ENCODE measurements at regions not wholly inside any gene's neighbourhood (a gene's known extent, or its start where the extent isn't known, plus 50 kb on each side); places are given as distances from the start of the nearest gene placed in this dataset.

GRCh38 chr12:127745469-127746212, 521.3 kb upstream of the TMEM132C start:
- Histone ChIP-seq H3K36me3 (ENCODE audit: control insufficient read depth in 2 of 4, insufficient read depth in 4 of 4, low read length in 3 of 4) (no peaks in the 10 kb centered on the region), H2AFZ (ENCODE audit: low read length) (peak overlapping the region; percentile 23), H3K14ac (ENCODE audit: insufficient read length) (no peak overlapping the region), H3K4me2 (ENCODE audit: insufficient read depth in 1 of 2, low read depth in 2 of 2, low read length in 2 of 2) (no peak overlapping the region), H3K56ac (replicated peaks; ENCODE audit: insufficient read length, low read depth, low read length) (no peak overlapping the region), H3K79me1 (ENCODE audit: low read depth, low read length) (no peaks in the 10 kb centered on the region), H3K4me3 (ENCODE audit: extremely low read depth in 1 of 4, insufficient read depth in 2 of 4, low read depth in 3 of 4, low read length in 4 of 4) (no peak overlapping the region), H3K23me2 (ENCODE audit: low read depth, low read length) (0 out of 2 replicates have a peak, but pooled peaks cover 2% of the 10 kb centered on the region), H2BK120ac (replicated peaks; ENCODE audit: low read depth, low read length) (no peak overlapping the region), H4K91ac (replicated peaks; ENCODE audit: insufficient read length, low read length) (no peak overlapping the region), H3K27me3 (replicated peaks in 1 of 4; ENCODE audit: control insufficient read depth in 3 of 4, extremely low read depth in 1 of 4, insufficient read depth in 3 of 4, low read length in 3 of 4) (no peaks in the 10 kb centered on the region), H2BK20ac (ENCODE audit: low read length) (no peak overlapping the region), H3K4me1 (replicated peaks in 1 of 4; ENCODE audit: control insufficient read depth in 3 of 4, insufficient read depth in 4 of 4, low read length in 3 of 4) (peaks cover 0 to 3% (median 0%) of the 10 kb centered on the region in 4 experiments; a peak in 2 of 7 replicates), H3K9me3 (ENCODE audit: insufficient read depth in 2 of 2, low read depth in 1 of 2, low read length in 1 of 2) (no peaks in the 10 kb centered on the region), H2BK15ac (ENCODE audit: low read length) (no peak overlapping the region), H4K8ac (ENCODE audit: extremely low read depth, insufficient read depth, low read length) (no peak overlapping the region), H3K79me2 (ENCODE audit: control insufficient read depth in 1 of 2, insufficient read depth in 2 of 2, low read length in 2 of 2) (no peaks in the 10 kb centered on the region), H2BK5ac (ENCODE audit: low read depth, low read length) (no peak overlapping the region), H3K9ac (replicated peaks in 1 of 4; ENCODE audit: extremely low read depth in 1 of 4, low read depth in 3 of 4, low read length in 3 of 4) (no peak overlapping the region), H4K20me1 (replicated peaks in 1 of 2; ENCODE audit: control insufficient read depth in 1 of 2, insufficient read depth in 2 of 2, low read length in 2 of 2) (no peaks in the 10 kb centered on the region), H3K4ac (replicated peaks; ENCODE audit: insufficient read length, low read depth, low read length) (no peak overlapping the region), H2AK5ac (ENCODE audit: low read depth, low read length) (no peak overlapping the region), H3K27ac (ENCODE audit: low read depth, low read length) (no peak overlapping the region), H2BK12ac (ENCODE audit: low read depth, low read length) (no peak overlapping the region), H4K5ac (ENCODE audit: insufficient read length, low read depth, low read length) (no peak overlapping the region), H3K18ac (ENCODE audit: extremely low read depth, low read length) (no peak overlapping the region), H3K23ac (ENCODE audit: insufficient read length) (no peak overlapping the region)
- CTCF ChIA-PET (ENCODE audit: partially characterized antibody), result interaction anchor here (0.6 to 2.0 kb wide), 5 partner anchors 26 to 277 kb away, joined by 3 to 8 read pairs (median 3); no protein-coding TSS in a partner anchor
- POLR2A ChIA-PET (ENCODE audit: partially characterized antibody), result no interaction called here
- 95% methylated on average over 9 of the region's 9 CpGs; no CpG with 5 or more reads in 1 of the 2 experiments for WGBS, 2 experiments (ENCODE audit: extremely low coverage in 1 of 2, insufficient coverage in 1 of 2, insufficient read length in 1 of 2, insufficient replicate concordance in 2 of 2, low coverage in 1 of 2, low lambda C conversion rate in 2 of 2, missing lambda C conversion rate in 1 of 2)
- no peak for TF ChIP-seq BRCA1 (IDR thresholded peaks at IDR 0.05; ENCODE audit: low read depth, low read length)
- TF ChIP-seq SP2 (IDR thresholded peaks at IDR 0.05; ENCODE audit: low read length), result no peak
- no peak for TF ChIP-seq CHD2 (IDR thresholded peaks at IDR 0.05; ENCODE audit: low read length)
- TF ChIP-seq TAF7 (optimal IDR thresholded peaks at IDR 0.05; ENCODE audit: borderline replicate concordance, low read depth, low read length), result no peak
- no peak for TF ChIP-seq JUND (IDR thresholded peaks at IDR 0.05; ENCODE audit: low read length)
- DNase-seq (ENCODE audit: low read depth in 1 of 2, low spot score in 2 of 2) (no peak), FAIRE-seq (no peak)
